GM12891 (cell line): ENCODE measurements at regions not wholly inside any gene's neighbourhood (a gene's known extent, or its start where the extent isn't known, plus 50 kb on each side); places are given as distances from the start of the nearest gene placed in this dataset.

Experiments
- DNase-seq: peaks from one replicate; pipeline ENCODE4 v3.0.0; 2011; ENCODE audit warnings: low spot score; ENCODE audit not compliant: insufficient read length
- FAIRE-seq: peaks from 2 replicates; lab custom pipeline; 2011; peaks lifted over from hg19 to GRCh38; lab: Jason Lieb, UNC
- PAX5 ChIP-seq: IDR thresholded peaks from 2 replicates; pipeline ENCODE4 v1.6.1; 2011; ENCODE audit warnings: low read length, moderate library complexity, mild to moderate bottlenecking; ENCODE audit not compliant: insufficient read depth, severe bottlenecking
- POLR2A ChIP-seq: IDR thresholded peaks from 2 replicates; pipeline ENCODE4 v1.6.1; 2011; ENCODE audit warnings: low read depth, low read length, control low read depth
- POLR2AphosphoS5 ChIP-seq: IDR thresholded peaks from 2 replicates; pipeline ENCODE4 v1.6.1; 2011; ENCODE audit warnings: low read depth, low read length, control low read depth
- POU2F2 ChIP-seq: IDR thresholded peaks from 2 replicates; pipeline ENCODE4 v1.6.1; 2011; ENCODE audit warnings: low read depth, mild to moderate bottlenecking, control low read depth, low read length, moderate library complexity
- SPI1 ChIP-seq: IDR thresholded peaks from 2 replicates; pipeline ENCODE4 v1.6.1; 2011; ENCODE audit warnings: low read depth, low read length, control low read depth
- TAF1 ChIP-seq: IDR thresholded peaks from 2 replicates; pipeline ENCODE4 v1.6.1; 2011; ENCODE audit warnings: low read depth, low read length, control low read depth

- no peak for DNase-seq
- TF ChIP-seq POU2F2: no peak
- no peak for TF ChIP-seq POLR2AphosphoS5
- TF ChIP-seq PAX5: no peak
- no peak for TF ChIP-seq SPI1
- TF ChIP-seq TAF1: no peak
- no peak for TF ChIP-seq POLR2A
- no peak for FAIRE-seq
Measured at GRCh38 chr6:23994013-23994412, 132.0 kb upstream of the NRSN1 start.

- FAIRE-seq (no peak), DNase-seq (no peak)
- TF ChIP-seq PAX5: no peak
- TF ChIP-seq POLR2A: no peak
- no peak for TF ChIP-seq POLR2AphosphoS5
- no peak for TF ChIP-seq TAF1
- TF ChIP-seq POU2F2: no peak
- no peak for TF ChIP-seq SPI1
Measured at GRCh38 chr6:24004062-24004461, 122.0 kb upstream of the NRSN1 start.

- DNase-seq: no peak
- FAIRE-seq: no peak
- no peak for TF ChIP-seq SPI1
- no peak for TF ChIP-seq TAF1
- no peak for TF ChIP-seq POU2F2
- TF ChIP-seq PAX5: no peak
- TF ChIP-seq POLR2AphosphoS5: no peak
- no peak for TF ChIP-seq POLR2A
Measured at GRCh38 chr6:24004659-24005058, 121.4 kb upstream of the NRSN1 start.

GRCh38 chr6:24006254-24006653, 119.8 kb upstream of the NRSN1 start:
- FAIRE-seq: no peak
- DNase-seq: no peak
- TF ChIP-seq POLR2A (no peak), POU2F2 (no peak), SPI1 (no peak), PAX5 (no peak), POLR2AphosphoS5 (no peak), TAF1 (no peak)

- no peak for DNase-seq
- FAIRE-seq: no peak
- TF ChIP-seq POLR2A: no peak
- TF ChIP-seq POLR2AphosphoS5: no peak
- no peak for TF ChIP-seq POU2F2
- no peak for TF ChIP-seq TAF1
- TF ChIP-seq PAX5: no peak
- no peak for TF ChIP-seq SPI1
Measured at GRCh38 chr6:24009319-24009718, 116.7 kb upstream of the NRSN1 start.

- no peak for TF ChIP-seq POU2F2
- TF ChIP-seq POLR2A: no peak
- TF ChIP-seq PAX5: no peak
- peak; percentile 55; the same call in 1 of the 2 replicates for TF ChIP-seq SPI1
- TF ChIP-seq TAF1: no peak
- no peak for TF ChIP-seq POLR2AphosphoS5
- no peak for FAIRE-seq
- DNase-seq: no peak
Measured at GRCh38 chr6:24010133-24010532, 115.9 kb upstream of the NRSN1 start.

- TF ChIP-seq POLR2AphosphoS5: no peak
- no peak for TF ChIP-seq PAX5
- no peak for TF ChIP-seq POLR2A
- no peak for TF ChIP-seq SPI1
- TF ChIP-seq TAF1: no peak
- no peak for TF ChIP-seq POU2F2
- no peak for FAIRE-seq
- no peak for DNase-seq
Measured at GRCh38 chr6:24016286-24016685, 109.7 kb upstream of the NRSN1 start.

- no peak for TF ChIP-seq PAX5
- TF ChIP-seq TAF1: no peak
- TF ChIP-seq POLR2AphosphoS5: no peak
- no peak for TF ChIP-seq SPI1
- no peak for TF ChIP-seq POU2F2
- TF ChIP-seq POLR2A: no peak
- FAIRE-seq (no peak), DNase-seq (no peak)
Measured at GRCh38 chr6:24016857-24017256, 109.2 kb upstream of the NRSN1 start.

- DNase-seq: no peak
- TF ChIP-seq POLR2AphosphoS5 (no peak), POU2F2 (no peak), SPI1 (no peak), POLR2A (no peak), TAF1 (no peak), PAX5 (no peak)
- FAIRE-seq: no peak
Measured at GRCh38 chr6:24019393-24019792, 106.6 kb upstream of the NRSN1 start.

- DNase-seq: no peak
- FAIRE-seq: no peak
- TF ChIP-seq POU2F2 (no peak), POLR2AphosphoS5 (no peak), SPI1 (no peak), PAX5 (no peak), POLR2A (no peak), TAF1 (no peak)
Measured at GRCh38 chr6:24019830-24020229, 106.2 kb upstream of the NRSN1 start.

GRCh38 chr6:24026050-24026449, 100.0 kb upstream of the NRSN1 start:
- TF ChIP-seq POLR2AphosphoS5 (no peak), POLR2A (no peak), SPI1 (no peak), PAX5 (no peak), POU2F2 (no peak), TAF1 (no peak)
- FAIRE-seq (no peak), DNase-seq (no peak)
